Suprapubic skin (tissue), 4 donors: ENCODE measurements at regions not wholly inside any gene's neighbourhood (a gene's known extent, or its start where the extent isn't known, plus 50 kb on each side); places are given as distances from the start of the nearest gene placed in this dataset.

Source experiments
- DNase-seq, 2 donors: peaks; one replicate each; pipeline ENCODE4 v3.0.0-alpha.2; 2019; ENCODE audit warnings: low spot score in 2 of 2
- H3K27ac ChIP-seq: fragments of 200-600 bp; sonication (generic); one replicate; pipeline ENCODE4 v1.5.1; 2019
- H3K27me3 ChIP-seq: fragments of 200-600 bp; sonication (generic); one replicate; pipeline ENCODE4 v1.5.1; 2019
- H3K36me3 ChIP-seq: fragments of 200-600 bp; sonication (generic); one replicate; pipeline ENCODE4 v1.5.1; 2019
- H3K4me1 ChIP-seq: fragments of 200-600 bp; sonication (generic); one replicate; pipeline ENCODE4 v1.5.1; 2019
- H3K4me3 ChIP-seq: fragments of 200-600 bp; sonication (generic); one replicate; pipeline ENCODE4 v1.5.1; 2019; ENCODE audit warnings: mild to moderate bottlenecking
- H3K9me3 ChIP-seq: fragments of 200-600 bp; sonication (generic); one replicate; pipeline ENCODE4 v1.5.1; 2019
- EP300 ChIP-seq: sonication (generic); formaldehyde crosslinking; IDR thresholded peaks from one replicate; pipeline ENCODE4 v1.6.1; 2017; ENCODE audit warnings: antibody characterized with exemption
- POLR2A ChIP-seq, 2 donors: fragments of 450-650 bp; IDR thresholded peaks; one replicate each; pipeline ENCODE4 v1.6.1; 2017; ENCODE audit warnings: antibody characterized with exemption in 2 of 2, mild to moderate bottlenecking in 2 of 2, moderate library complexity in 2 of 2
- POLR2AphosphoS5 ChIP-seq, 3 donors: sonication (generic); formaldehyde crosslinking; IDR thresholded peaks; one replicate each; pipeline ENCODE4 v1.6.1; 2017; ENCODE audit warnings: antibody characterized with exemption in 3 of 3
- WGBS: methylation state at CpG from one replicate; pipeline ENCODE4 v1.1.5; 2018; 5-methylcytosine and 5-hydroxymethylcytosine counted together
- TF ChIP-seq, protein P1 (sequence below), 2 donors: fragments of 200-600 bp in 1 of 2; fragments of 450-650 bp in 1 of 2; sonication (generic) in 1 of 2; IDR thresholded peaks; one replicate each; pipeline ENCODE4 v1.5.1; 2016 to 2019; ENCODE audit warnings: antibody characterized with exemption in 2 of 2, mild to moderate bottlenecking in 1 of 2, moderate library complexity in 1 of 2

DNA sequence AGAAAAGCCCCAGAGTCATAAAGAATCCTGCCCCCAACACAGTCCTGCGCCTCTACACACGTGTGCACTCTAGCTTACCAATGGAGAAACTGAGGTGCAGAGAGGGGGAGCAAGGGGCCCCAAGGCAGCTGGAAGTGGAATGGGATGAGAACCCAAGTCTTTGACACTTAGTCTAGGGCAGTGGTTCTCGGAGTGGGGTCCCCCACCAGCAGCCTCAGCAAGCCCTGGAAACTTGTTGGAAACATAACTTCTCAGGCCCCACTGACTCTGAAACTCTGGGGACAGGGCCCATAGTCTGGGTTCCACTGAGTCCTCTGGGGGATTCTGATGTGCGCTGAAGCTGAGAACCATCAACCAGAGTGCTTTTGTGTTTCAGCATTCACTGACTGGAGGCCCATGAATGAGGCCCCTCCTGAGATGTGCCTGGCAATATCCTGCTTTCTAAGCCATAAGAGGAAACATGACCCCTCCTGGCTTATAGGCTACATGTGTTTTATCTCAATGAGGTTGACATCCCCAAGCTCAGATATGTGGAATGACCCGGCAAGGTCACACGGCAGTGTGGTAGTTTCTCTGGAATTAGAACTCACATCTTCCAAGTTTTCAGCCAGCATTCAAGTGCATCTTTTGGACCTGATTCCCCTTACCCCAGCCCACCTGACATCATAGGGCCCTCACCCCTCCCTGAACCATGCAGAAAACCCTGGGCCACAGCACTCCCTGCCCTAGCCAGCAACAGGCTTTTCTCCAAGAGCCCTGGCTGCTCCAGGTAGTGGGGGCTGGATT is 147.3 kb upstream of the PCBD1 start:
- no peaks in the 10 kb centered on the region for H3K36me3 ChIP-seq
- no peak overlapping the region for H3K4me3 ChIP-seq
- no peaks in the 10 kb centered on the region for H3K9me3 ChIP-seq
- TF ChIP-seq POLR2AphosphoS5 (IDR thresholded peaks at IDR 0.05) (no peak), EP300 (no peak), POLR2A (IDR thresholded peaks at IDR 0.05) (no peak)
- TF ChIP-seq, protein P1, sequence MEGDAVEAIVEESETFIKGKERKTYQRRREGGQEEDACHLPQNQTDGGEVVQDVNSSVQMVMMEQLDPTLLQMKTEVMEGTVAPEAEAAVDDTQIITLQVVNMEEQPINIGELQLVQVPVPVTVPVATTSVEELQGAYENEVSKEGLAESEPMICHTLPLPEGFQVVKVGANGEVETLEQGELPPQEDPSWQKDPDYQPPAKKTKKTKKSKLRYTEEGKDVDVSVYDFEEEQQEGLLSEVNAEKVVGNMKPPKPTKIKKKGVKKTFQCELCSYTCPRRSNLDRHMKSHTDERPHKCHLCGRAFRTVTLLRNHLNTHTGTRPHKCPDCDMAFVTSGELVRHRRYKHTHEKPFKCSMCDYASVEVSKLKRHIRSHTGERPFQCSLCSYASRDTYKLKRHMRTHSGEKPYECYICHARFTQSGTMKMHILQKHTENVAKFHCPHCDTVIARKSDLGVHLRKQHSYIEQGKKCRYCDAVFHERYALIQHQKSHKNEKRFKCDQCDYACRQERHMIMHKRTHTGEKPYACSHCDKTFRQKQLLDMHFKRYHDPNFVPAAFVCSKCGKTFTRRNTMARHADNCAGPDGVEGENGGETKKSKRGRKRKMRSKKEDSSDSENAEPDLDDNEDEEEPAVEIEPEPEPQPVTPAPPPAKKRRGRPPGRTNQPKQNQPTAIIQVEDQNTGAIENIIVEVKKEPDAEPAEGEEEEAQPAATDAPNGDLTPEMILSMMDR (IDR thresholded peaks at IDR 0.05): no peak
- DNase-seq: no peak
- H3K27ac ChIP-seq: no peak overlapping the region
- H3K4me1 ChIP-seq: no peaks in the 10 kb centered on the region
- WGBS: 80% methylated on average over 6 of the region's 6 CpGs
- H3K27me3 ChIP-seq: peaks cover 7% of the 10 kb centered on the region

DNA sequence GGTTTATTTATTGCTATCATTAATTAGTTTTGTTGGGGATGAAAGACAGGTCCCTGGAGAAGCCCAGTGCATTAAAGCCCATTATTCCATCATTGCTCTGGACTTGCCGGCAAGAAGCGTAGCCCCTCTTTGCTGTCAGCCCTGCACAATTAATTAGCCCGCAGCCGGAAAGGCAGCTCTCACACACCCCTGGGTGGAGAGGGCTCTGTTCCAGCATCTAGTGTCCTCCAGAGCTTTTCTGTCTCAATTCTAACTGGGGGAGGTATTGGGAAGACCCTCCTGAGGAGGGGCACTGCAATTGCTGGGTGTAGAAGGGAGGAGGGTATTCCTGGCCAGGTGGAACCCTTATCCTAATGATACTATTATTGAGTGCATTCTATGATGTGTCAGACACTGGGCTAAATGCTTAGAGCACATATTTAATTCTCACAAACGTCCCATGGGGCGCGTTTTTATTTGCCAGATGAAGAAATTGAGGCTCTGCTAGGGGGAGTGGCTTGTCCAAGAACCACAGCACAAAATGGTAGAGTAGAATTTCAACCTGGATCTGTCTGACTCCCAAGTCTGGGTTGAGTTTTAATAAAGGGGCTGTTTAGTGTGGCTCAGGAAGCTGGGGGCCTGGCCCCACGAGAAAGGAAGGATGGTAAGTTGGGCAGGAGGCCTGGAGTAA is 148.1 kb upstream of the PCBD1 start:
- Histone ChIP-seq H3K27ac (no peak overlapping the region), H3K4me1 (no peaks in the 10 kb centered on the region), H3K4me3 (no peak overlapping the region), H3K36me3 (no peaks in the 10 kb centered on the region), H3K27me3 (peaks cover 7% of the 10 kb centered on the region), H3K9me3 (no peaks in the 10 kb centered on the region)
- TF ChIP-seq POLR2AphosphoS5 (IDR thresholded peaks at IDR 0.05): no peak
- TF ChIP-seq EP300: no peak
- TF ChIP-seq, protein P1 (IDR thresholded peaks at IDR 0.05): no peak
- TF ChIP-seq POLR2A (IDR thresholded peaks at IDR 0.05): no peak
- no peak for DNase-seq
- 68% methylated on average over 7 of the region's 8 CpGs for WGBS

DNA sequence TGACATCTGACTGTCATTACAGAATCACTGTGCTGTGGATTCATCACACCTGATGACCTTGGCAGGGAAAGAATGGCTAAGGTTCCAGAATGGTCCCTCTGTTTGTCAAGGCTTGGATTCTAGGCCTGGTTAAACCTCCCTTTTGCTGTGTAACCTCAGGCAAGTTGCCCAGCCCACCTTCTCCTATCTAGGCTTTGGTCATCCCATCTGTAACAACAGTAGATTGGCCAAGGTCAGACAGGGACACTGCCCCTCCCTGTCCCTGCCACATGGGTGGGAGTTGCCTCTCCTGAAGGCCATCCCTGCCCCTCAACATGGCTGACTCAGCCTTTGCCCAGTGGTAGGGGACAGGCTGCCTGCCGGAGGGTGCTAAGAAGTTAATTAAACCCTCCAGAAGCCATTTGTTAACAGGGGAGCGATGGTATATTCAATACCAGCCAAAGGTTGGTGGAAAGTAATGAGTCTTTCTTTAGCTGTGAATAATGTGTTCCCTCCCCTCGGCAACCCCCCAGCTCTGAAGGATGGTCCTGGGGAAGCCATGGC is 149.8 kb upstream of the PCBD1 start:
- WGBS: 84% methylated on average over 3 of the region's 3 CpGs
- Histone ChIP-seq H3K4me3 (no peak overlapping the region), H3K27ac (no peak overlapping the region), H3K9me3 (no peaks in the 10 kb centered on the region), H3K36me3 (no peaks in the 10 kb centered on the region), H3K4me1 (no peaks in the 10 kb centered on the region), H3K27me3 (peaks cover 7% of the 10 kb centered on the region)
- DNase-seq: no peak
- TF ChIP-seq, protein P1 (IDR thresholded peaks at IDR 0.05): no peak
- no peak for TF ChIP-seq POLR2A (IDR thresholded peaks at IDR 0.05)
- TF ChIP-seq EP300: no peak
- no peak for TF ChIP-seq POLR2AphosphoS5 (IDR thresholded peaks at IDR 0.05)

DNA sequence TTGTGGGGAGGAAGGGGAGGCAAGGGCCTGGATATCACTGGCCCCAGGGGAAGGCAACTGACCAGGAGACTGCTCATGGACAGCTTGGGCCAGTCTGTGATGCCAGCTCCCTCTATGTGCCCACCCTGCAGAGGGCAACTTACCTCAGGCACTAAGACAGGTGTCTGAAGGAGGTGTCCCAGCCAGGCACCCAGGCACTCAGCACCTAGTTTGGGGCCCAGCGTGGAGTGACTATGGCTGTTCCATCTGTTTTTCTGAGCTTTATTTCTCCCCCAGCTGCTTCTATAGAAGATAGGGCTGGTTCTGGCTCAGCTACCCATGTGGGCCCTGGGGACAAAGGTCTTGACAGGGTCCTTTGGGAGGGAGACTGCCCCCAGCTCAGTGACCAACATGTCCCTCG is 150.6 kb upstream of the PCBD1 start:
- 95% methylated on average over 2 of the region's 2 CpGs for WGBS
- H3K36me3 ChIP-seq: no peaks in the 10 kb centered on the region
- no peak for DNase-seq
- peaks cover 3% of the 10 kb centered on the region for H3K27me3 ChIP-seq
- H3K27ac ChIP-seq: no peak overlapping the region
- no peaks in the 10 kb centered on the region for H3K9me3 ChIP-seq
- TF ChIP-seq POLR2AphosphoS5 (IDR thresholded peaks at IDR 0.05): no peak
- no peak for TF ChIP-seq POLR2A (IDR thresholded peaks at IDR 0.05)
- TF ChIP-seq, protein P1 (IDR thresholded peaks at IDR 0.05): no peak
- TF ChIP-seq EP300: no peak
- H3K4me1 ChIP-seq: no peaks in the 10 kb centered on the region
- no peak overlapping the region for H3K4me3 ChIP-seq

DNA sequence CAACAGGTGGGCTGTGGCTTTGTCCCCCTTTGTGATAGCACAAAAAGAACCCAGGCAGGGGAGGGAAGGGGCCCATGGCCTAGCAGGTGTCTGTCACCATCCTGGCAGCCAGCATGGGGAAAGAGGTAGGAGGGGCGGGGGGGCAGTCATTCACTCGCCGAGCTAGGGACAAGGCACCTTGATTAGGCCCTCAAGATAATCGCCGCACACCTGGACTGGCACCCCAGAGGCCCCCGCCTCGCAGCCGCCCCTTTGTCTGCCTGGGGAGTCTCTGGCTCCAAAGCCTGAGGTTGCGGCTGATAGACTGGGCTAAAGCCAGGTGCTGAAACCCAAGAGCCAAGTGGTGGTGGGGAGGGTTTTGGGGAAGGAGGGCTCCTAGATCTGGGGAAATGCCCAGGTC is 151.2 kb upstream of the PCBD1 start:
- H3K4me3 ChIP-seq: no peak overlapping the region
- TF ChIP-seq POLR2AphosphoS5 (IDR thresholded peaks at IDR 0.05): no peak
- TF ChIP-seq POLR2A (IDR thresholded peaks at IDR 0.05): no peak
- TF ChIP-seq, protein P1 (IDR thresholded peaks at IDR 0.05): no peak
- TF ChIP-seq EP300: no peak
- WGBS: 78% methylated on average over 5 of the region's 9 CpGs
- H3K9me3 ChIP-seq: no peaks in the 10 kb centered on the region
- no peak overlapping the region for H3K27ac ChIP-seq
- DNase-seq: no peak
- H3K27me3 ChIP-seq: no peaks in the 10 kb centered on the region
- no peaks in the 10 kb centered on the region for H3K4me1 ChIP-seq
- H3K36me3 ChIP-seq: no peaks in the 10 kb centered on the region
